ENCODE measurements at regions not wholly inside any gene's neighbourhood (a gene's known extent, or its start where the extent isn't known, plus 50 kb on each side); places are given as distances from the start of the nearest gene placed in this dataset.
"Not testable (repeated sequence)": the region's sequence is repeated elsewhere in the genome, so short reads cannot be mapped to it uniquely, and the experiment has no call there.

DNA sequence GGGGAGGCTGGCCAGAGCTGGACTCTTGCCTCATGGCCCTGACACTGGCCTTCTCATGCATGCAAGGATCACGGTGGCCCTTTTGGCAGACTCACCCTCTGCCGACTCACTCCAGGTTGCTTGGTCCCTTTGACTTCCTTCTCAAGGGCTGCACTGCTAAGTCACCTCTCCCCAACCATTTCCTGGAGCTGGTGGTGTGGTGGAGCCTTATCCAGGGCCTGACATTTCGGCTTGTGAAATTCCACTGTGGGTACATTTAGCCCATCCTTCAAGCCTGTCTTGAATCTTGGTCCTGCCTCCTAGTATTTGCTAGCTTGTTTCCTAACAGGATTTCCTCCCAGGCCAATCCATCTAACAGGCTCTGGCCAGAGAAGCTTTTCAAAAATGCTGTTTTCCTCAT is 52.6 kb upstream of the JUN start:
- DNase-seq = no peak

DNA sequence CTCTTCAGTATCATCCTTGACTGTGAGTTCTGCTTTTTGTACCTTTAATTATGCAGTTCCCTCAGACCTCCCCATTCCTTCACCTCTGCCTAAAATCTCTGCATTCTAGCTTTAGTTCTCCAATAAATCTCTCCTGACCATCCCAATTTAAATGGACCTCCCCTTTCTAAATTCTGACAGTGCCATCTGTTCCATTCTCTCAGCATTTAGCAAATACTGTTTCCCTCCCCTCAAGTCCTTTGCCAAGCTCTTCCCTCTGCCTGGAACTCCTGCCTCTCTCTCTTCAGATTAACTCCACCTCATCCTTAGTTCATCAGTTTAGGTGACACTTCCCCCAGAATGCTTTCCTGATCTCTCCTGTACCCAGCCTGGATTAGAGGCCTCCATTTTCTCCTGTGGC is 54.0 kb upstream of the JUN start:
- DNase-seq = no peak

DNA sequence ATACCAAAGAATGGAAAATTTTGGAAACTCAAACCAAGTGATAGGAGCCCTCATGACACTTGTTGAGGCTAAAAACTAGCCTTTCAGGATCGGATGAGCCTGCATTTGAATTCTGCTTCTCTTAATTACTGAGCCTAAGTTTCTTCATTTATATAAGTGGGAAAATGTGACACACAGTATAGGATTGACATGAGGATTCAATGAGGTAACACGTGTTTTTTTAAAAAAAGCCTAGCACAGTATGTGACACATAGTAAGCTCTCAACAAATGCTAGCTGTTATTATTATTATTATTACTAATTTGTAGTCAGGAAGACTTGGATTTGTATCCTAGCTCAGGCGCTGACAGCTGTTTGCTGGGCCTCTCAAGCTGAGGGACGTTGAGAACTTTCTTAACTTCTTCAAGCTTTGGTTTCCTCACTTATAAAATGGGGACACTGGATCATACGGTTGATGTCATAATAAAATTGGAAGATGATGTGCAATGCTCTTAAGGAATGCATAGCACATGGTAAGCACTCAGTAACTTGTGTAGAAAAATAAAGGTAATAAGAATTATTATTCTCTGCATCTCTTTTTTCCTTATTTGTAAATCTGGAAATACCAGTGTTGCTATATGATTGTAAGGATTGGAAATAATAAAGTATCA is 55.4 kb upstream of the JUN start:
- DNase-seq = no peak

DNA sequence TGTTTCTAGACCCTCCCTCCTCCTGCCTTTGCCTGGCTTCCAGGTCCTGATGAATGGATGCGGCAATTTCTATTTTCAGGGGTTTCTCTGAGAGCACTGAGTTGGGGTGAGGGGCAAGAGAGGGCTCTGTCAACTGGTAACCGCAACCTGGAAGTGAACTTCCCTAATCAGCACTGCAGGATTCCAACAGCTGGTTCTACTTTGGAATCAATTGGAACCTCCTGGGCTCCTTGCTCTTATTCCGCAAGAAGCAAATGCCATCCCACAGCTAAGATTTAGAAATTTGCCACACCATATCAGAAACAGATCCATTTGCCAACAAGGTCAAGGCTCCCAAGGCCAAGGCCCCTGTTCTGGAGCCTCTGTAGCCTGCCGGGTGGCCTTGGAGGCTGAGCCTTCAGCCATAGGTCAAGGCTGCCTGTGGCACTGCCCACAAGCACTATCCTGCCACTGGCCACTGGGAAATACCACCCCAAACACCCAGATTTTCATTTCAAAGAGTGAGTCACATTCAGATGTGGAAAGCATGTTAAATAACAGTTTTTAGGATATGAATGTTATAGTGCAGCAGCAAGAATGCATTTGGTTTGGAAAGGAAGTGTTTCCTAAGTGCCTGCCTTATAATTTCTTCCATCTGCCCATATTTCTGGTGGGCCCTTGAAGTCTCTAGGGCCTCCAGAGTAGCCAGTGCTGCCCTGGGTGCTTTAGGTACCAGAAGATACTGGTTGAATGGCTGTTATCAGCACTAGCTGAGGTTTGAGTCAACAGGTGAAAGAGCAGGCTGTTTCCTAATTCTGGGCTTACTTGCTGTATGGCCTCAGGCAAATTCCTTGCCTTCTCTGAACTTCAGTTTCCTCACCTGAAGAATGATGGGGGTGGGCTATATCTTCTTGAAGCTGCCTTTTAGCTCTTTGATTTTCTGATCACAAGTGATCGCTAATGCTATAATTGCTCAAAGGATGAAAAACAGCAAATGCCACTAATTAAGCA is 56.3 kb upstream of the JUN start:
- no peak for DNase-seq

DNA sequence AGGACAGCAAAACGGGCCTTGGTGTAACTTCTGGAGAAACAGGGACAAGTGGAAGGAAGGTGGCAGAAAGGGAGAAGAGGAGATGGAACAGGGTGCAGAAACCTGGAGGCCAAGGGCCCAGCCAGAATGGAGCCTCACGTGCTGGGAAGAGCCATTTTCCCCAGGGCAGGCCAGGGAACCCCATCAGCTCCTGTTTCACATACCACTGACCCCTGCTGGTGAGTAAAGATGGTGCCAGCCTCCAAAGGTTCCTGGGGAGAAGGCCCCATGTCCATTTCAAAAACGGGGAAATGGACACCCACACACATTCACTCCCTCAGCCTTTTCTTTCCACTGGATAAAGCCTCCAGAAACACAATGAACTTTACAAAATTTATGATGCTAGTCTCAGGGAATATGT is 57.6 kb upstream of the JUN start:
- DNase-seq = no peak

DNA sequence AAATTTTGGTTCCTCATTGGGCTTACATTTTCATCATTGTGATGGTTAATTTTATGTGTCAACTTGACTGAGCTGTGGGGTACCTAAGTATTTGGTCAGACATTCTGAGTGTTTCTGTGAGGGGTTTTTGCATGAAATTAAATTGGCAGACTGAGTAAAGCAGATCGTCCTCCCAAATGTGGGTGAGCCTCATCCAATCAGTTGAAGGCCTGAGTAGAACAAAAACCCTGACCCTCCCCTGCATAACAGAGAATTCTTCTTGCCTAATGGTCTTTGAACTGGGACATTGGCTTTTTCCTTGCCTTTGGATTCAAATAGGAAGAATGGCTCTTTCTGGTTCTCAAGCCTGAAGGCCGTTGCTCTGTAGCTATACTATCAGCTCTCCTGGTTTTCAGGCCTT is 59.1 kb upstream of the JUN start:
- no peak for DNase-seq

DNA sequence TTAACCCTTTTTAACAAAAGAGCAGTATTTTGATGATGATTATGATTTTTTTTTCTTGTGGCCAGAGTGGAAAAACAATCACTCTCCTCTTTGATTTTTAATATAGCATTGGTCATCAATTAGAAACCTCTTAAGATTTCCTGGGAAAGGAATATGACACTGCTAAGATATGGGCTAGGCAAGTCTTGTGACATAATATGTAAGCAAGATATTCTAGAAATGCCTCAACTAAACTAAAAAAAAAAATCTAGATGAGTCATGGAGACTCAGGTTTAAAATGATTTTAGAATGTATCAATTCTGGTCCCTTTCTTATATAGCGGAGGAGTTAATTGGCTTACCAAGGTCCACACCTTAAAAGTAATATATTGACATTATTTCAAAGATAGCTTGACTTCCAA is 60.3 kb upstream of the JUN start:
- DNase-seq = no peak

DNA sequence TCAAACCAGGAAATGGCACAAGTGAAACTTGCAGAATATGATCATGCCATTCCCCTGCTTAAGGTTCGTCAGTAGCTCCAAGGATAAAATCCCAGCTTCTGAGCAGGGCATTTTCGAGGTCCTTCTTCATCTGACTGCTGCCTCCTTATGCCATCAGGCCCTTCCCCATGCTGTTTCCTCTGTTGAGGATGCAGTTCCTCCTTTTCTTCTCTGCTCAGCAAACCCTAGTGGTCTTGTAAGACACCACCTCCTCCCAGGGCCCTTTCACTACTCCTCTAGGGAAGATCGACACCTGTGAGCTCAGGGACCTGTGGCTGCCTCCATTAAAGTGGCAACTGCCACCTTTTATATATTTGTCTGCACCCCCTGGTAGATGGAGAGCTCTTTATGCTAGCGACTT is 62.1 kb upstream of the JUN start:
- DNase-seq = no peak

DNA sequence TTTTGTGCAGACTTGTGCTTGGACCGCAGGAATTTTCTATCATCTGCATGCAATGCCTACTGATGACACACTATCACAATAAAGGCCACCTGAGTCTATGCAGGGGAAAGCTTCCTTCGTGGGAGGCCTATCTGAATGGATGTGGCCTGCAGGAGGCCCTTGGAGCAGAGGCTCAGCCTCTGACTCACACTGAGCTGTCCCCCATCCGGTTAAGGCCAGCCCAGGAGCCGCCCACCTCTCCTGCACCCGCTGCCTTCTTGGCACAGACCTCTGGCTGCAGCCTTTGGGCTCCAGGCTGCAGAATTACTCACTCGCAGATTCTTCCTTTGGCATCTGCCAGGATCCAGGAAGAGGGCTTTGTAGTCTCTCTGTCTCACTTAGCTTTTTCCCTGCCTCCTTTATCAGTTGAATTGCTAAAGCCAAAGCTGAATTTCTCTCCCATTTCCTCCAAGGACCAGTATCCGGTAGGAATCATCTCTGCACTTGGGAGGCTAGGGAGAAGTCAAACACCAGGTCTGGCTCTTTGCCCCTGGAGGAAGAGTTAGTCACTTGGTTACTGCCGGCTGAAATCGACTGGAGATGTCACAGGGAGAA is 65.1 kb upstream of the JUN start:
- DNase-seq = peak in 10 of 56 donors; percentile 3 to 56 (median 32)

DNA sequence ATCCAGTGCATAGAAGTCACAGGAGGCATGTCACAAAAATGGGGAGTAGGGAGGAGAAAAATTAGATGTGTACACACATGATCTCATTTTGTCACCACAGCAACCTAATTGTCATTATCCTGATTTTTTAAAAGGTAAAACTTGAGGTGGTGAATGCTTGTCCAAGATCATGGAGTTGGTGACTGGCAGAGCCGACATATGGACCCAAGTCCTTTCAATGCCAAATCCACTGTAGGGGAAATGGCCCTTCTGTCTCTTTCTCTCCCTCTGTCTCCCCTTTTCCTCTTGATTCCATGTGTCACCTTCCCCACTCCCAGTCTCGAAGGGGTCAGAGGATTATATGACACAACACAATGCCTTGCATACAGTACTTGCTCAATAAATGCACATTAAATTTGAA is 65.7 kb upstream of the JUN start:
- no peak for DNase-seq

DNA sequence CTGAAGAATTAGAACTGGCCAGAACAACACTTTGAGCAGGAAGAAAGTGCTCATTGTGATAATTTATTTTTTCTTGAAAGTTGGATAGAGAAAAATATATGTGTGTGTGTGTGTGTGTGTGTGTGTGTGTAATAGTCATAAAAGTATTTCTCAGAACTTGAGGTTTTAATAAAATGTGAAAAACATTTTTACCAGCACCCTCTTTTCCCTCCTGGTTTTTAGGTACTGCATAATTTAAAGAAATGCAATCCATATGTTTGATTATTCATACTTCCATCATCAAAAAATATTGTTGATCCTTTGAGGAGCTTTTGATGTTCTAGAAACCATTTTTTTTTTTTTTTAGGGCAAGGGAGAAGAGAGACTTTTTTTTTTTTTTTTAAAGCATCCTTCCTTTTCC is 66.8 kb upstream of the JUN start:
- no peak for DNase-seq

DNA sequence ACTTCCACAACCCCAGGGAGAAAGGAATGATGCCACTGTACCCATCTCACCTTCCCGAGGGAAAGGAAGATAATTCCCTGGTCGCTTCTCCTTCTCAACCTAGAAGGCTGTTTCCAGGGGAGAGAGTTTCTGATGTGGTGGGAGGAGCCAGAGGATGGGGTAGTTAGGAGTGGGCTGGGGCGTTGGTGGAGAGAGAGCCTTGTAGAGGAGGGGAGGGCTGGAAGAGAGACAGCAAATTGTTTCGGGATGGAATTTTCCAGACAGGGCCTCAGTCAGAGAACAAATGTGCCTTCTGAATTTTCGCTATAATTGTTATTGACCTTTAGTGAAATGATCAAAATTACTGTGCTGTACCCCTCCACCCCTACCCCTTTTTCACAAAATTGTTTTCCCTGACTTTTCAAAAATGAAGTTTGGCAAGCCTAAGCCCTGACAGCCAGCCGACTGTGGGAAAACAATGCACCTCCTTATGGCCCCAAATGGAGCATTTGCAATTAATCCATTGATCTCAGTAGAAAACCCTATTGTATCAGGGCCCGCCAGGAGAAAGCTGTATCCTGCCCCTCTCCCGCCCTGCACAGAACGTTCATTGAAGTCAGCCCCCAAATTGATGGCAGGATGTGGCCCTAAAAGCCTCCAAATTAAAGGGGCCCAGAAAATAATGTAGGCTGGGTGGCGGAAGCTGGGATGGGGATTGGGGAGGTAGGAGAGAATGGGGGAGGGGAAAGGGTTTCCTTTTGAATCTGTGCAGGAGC is 69.1 kb upstream of the JUN start:
- DNase-seq = peak in 1 of 56 donors; percentile 15

DNA sequence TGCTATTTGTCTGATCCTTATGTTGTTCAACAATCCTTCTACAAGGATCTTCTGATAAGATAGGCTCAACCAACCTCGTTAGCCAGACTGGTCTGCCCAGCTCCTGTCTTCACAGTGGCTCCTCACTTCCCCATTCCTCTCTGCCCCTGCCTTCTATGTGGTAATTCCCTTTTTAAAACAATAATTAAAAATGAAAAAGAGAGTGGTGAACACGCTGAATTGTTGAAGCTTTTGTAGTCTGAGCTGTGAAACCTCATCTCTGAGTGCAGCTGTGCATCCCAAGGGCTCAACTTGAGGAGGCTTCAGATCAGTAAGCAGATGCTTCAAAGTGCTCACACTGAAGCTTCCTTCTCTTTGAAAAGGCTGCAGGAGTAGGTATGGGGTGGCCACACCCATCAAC is 70.7 kb upstream of the JUN start:
- DNase-seq = no peak

DNA sequence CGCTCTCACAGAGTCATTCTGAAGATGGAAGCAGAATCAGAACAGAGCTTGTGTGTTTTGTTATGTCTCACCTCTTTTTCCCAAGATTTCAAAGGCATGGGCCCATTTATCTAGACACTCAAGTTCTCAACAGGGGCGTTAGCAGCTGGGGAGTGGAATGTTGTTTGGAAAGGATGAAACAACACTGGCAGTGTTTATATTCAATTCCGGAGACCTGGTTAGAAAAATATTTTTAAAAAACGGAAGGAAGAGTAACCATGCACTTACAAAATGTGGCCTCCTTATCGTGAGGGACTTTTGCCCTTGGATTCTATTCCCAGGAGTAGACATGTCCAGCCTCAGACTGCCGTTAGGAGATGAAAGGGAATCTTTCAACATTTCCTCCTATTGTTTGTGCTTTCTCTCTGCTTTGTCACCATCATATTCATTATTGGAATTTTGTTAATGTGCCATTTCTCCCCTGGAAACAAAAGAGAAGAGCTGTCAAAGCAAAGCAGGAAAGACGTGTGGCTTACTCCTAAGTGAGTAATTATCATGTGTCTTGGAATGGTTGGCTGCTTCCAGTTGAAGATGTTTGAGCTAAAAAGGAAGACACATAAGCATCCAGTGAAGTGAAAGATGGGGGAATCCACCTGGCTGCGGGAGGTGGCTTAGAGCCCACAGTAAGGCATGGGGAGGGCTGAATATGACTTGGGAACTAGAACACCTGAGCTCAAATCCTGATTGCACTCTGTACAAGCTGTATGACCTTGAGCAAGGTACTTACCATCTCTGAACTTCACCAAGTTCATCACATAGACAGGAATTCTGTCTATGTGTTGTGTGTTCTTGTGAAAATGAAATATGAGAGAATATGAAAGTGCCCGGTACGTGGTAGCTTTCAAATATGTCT is 71.7 kb upstream of the JUN start:
- DNase-seq = no peak

DNA sequence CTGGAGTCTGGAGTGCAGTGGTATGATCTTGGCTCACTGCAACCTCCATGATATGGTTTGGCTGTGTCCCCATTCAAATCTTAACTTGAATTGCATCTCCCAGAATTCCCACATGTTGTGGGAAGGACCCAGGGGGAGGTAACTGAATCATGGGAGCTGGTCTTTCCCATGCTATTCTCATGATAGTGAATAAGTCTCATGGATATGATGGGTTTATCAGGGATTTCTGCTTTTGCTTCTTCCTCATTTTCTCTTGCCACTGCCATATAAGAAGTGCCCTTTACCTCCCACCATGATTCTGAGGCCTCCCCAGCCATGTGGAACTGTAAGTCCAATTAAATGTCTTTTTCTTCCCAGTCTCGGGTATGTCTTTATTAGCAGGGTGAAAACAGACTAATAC is 72.4 kb upstream of the JUN start:
- not testable (repeated sequence) for DNase-seq

DNA sequence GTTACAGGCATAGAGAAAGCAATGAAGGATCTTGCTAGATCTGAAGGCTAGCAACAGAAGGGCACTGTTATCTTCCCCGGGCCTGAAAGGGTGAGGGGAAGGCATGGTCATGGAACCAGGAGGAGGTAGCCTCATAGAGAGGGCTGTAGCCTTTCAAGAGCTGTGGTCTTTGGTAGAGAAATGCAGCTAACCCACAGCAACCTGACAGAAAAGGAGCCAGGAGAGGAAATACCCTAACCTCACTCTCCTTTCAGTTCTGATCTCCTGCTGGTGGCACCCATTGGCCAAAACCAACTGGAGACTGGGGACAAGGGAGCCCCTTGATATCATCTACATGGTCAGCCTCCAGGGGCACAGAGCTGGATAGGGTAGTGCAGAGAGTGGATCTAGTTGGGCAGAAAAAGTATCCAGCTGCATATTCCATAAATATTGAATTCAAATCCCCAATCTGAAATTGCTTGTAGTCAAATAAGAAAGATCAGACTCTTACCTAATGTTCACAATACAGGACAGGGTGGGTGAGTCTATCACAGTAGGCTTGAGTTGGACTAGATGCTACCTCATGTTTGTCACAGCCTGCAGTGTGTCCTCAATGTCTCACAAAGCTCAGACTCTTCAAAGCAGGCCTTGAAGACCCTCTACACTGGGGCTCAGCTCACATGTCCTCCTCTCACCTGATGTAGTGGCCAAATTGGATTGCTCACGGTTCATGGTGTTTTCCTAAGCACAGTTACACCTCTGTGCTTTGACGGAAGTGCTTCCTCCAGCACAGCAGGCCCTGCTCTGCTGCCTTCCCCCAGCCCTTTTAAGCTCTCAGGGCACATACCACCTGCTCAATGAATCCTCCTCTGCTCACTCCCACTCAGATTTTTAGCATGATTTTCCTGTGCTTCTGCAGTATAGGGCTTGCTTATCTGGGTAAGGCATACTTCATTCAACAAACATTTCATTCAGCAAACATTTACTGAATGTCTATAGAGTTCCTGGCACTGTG is 74.1 kb upstream of the JUN start:
- DNase-seq = no peak

DNA sequence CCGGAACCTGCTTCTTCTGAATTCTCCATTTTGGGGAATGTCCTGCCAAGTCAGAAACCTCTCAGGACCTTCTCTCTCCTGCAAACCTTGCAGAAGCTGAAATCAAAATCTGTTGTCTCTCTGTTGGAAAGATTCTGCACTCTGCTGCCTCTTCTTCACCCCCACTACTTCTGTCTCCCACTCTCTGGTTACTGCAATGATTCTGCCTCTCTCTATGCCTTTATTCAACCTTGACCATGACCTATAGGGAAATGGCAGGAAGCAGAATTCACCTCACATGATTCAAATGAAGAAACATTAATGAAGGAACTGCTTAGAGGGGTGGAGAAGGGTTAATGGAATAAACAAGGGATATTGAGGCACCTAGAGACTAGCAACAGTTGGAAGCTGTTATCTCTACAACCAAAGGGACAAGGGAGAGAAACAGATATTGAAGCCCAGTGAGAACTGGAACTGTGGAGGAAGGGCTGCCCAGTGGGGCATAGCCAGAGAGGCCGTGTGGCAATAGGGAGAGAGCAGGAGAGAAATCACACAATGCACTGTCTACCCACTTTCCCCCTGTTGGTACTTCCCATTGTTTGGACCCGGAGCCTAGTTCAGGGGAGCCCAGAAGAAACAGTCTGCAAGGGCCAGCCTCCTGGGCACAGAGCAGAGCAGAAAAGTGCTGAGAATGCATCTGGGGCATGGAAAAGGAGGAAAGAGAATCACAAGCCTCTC is 76.1 kb upstream of the JUN start:
- no peak for DNase-seq

DNA sequence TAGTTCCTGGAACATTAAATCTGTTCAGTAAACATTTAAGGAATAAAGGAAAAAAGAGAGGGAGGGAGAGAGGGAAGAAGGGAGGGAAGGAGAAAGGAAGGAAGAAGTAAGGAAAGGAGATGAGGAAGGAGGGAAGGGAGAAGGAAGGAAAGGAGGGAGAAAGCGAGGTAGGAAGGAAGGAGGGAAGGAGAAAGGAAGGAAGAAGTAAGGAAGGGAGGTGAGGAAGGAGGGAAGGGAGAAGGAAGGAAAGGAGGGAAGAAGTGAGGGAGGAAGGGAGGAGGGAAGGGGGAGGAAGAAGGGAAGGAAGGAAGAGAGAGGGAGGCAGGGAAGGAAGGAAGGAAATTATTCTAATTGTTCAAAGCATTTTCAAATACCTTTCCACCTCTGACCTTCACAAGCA is 77.2 kb upstream of the JUN start:
- DNase-seq = no peak

DNA sequence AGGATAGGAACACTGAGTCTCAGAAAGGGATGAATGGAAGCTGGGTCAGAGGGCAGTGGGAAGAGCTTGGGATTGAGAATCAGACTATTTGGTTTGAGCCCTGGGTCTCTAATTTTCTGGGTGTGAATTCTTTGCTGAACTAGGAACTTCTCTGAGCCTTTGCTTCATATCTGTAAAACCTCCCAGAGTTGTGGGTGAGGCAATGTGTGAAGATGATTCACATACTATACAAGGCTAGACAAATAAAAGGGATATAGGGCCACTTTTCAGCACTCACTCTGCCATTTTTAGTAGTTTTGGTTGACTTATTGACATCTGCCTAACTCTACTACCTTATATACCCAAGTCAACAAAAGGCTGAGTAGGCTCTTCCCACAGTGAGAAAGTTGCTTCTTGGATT is 77.7 kb upstream of the JUN start:
- no peak for DNase-seq

Measured in amygdala (tissue), 56 donors.